ENCODE measurements at regions not wholly inside any gene's neighbourhood (a gene's known extent, or its start where the extent isn't known, plus 50 kb on each side); places are given as distances from the start of the nearest gene placed in this dataset.

GRCh38 chr2:57552885-57553284 is 493.7 kb upstream of the VRK2 start:
- no peak for TF ChIP-seq EZH2 (IDR thresholded peaks at IDR 0.05)
- TF ChIP-seq POLR2AphosphoS5 (IDR thresholded peaks at IDR 0.05; ENCODE audit: borderline replicate concordance, low read depth, low read length) = no peak
